ENCODE measurements at regions not wholly inside any gene's neighbourhood (a gene's known extent, or its start where the extent isn't known, plus 50 kb on each side); places are given as distances from the start of the nearest gene placed in this dataset.
A peak's percentile ranks its signal among the peaks of the same experiment; 100 is the strongest.

DNA sequence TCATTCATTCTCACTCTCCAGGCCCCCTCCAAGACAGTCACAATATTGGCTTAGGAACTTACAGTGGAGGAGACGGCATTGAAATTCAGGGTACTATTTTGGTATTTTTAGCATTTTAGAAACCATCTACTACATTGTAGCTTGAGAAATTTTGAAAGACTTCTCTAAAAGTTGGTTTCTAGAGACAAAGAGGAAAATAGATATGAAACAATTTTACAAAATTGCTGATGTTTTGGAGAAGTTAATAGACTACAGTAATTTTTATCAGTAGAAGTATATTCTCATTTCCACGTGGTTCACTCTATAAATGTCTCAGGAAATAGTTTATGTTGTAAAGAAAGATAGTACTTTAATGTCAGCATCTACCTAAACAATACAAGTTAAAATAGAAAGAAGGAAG, 63.2 kb upstream of the ZSWIM6 start:
- Histone ChIP-seq H3K27ac (ENCODE audit: low read length) (no peak overlapping the region), H3K4me1 (ENCODE audit: low read length) (peaks cover 19% of the 10 kb centered on the region), H2AFZ (ENCODE audit: low read depth, low read length) (no peak overlapping the region), H3K9me3 (ENCODE audit: insufficient read depth, low read length) (no peaks in the 10 kb centered on the region), H3K79me2 (ENCODE audit: low read length) (no peaks in the 10 kb centered on the region), H4K20me1 (ENCODE audit: insufficient read depth, low read length) (no peaks in the 10 kb centered on the region), H3K4me3 (ENCODE audit: low read length) (no peak overlapping the region), H3K27me3 (ENCODE audit: low read depth, low read length) (no peaks in the 10 kb centered on the region), H3K36me3 (replicated peaks; ENCODE audit: low read depth, low read length) (no peaks in the 10 kb centered on the region), H3K4me2 (ENCODE audit: low read length) (no peak overlapping the region), H3K9ac (ENCODE audit: low read length) (no peak overlapping the region)
- TF ChIP-seq, protein P1, sequence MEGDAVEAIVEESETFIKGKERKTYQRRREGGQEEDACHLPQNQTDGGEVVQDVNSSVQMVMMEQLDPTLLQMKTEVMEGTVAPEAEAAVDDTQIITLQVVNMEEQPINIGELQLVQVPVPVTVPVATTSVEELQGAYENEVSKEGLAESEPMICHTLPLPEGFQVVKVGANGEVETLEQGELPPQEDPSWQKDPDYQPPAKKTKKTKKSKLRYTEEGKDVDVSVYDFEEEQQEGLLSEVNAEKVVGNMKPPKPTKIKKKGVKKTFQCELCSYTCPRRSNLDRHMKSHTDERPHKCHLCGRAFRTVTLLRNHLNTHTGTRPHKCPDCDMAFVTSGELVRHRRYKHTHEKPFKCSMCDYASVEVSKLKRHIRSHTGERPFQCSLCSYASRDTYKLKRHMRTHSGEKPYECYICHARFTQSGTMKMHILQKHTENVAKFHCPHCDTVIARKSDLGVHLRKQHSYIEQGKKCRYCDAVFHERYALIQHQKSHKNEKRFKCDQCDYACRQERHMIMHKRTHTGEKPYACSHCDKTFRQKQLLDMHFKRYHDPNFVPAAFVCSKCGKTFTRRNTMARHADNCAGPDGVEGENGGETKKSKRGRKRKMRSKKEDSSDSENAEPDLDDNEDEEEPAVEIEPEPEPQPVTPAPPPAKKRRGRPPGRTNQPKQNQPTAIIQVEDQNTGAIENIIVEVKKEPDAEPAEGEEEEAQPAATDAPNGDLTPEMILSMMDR (IDR thresholded peaks at IDR 0.05; ENCODE audit: low read depth, low read length): no peak
- no peak for TF ChIP-seq EZH2phosphoT487 (IDR thresholded peaks at IDR 0.05; ENCODE audit: low read depth)

DNA sequence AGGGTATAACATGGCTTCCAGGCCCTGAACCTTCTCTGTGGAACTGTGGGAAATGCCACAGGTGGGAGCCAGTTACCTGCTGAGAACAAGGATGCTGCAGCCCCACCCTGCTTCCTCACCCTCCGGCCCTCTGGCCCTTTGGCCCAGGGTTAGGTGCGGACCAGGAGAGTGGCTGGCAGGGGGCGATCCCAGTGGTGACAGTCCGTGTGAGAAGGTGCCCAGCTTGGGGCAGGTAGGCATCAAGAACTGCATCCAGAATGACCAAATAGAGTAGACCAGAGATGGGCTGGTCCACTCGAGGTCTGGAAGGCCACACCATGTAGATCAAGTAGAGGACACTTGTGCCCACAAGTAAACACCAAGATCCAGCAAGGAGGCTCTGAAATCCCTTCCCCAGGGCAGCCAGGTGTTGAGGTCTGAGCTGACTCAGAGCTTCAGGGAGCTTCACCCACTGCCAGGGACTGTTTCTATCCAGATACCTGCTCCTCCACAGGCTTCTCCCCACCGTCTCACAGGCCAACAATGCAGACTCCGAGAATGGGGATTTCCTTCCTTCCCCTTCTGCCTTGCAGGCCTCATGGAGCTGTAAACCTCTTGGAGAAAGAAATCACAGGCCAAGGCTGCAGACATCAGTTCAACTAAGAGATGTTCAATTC, 61.4 kb upstream of the ZSWIM6 start:
- no peaks in the 10 kb centered on the region for H3K27me3 ChIP-seq (ENCODE audit: low read depth, low read length)

DNA sequence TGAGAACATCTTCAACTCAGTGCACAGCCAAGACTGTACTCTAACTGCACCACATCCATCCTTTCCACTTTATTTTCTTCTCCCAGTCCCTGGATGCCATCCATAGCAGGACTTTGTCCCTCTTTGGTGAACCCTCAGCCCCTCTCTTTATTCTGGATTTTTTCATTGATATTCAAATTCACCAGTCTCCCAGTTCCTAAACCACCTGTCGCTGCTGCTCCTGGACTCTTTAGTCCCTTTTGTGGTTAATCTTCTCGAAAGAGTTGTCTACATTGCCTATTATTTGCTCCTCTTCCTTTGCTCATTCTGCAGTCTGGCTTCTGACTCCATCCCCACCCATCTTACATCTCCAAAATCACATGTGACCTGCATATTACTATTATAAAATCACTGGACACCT, 59.4 kb upstream of the ZSWIM6 start:
- no peak for TF ChIP-seq EZH2phosphoT487 (IDR thresholded peaks at IDR 0.05; ENCODE audit: low read depth)
- TF ChIP-seq, protein P1 (IDR thresholded peaks at IDR 0.05; ENCODE audit: low read depth, low read length): no peak
- no peak overlapping the region for H3K27ac ChIP-seq (ENCODE audit: low read length)

More for the DNA sequence above, 61.4 kb upstream of the ZSWIM6 start:
- H3K4me1 ChIP-seq (ENCODE audit: low read length): peaks cover 23% of the 10 kb centered on the region
- H3K4me3 ChIP-seq (ENCODE audit: low read length): no peak overlapping the region
- H4K20me1 ChIP-seq (ENCODE audit: insufficient read depth, low read length): no peaks in the 10 kb centered on the region
- no peak overlapping the region for H3K4me2 ChIP-seq (ENCODE audit: low read length)
- TF ChIP-seq EZH2phosphoT487 (IDR thresholded peaks at IDR 0.05; ENCODE audit: low read depth): no peak
- TF ChIP-seq, protein P1 (IDR thresholded peaks at IDR 0.05; ENCODE audit: low read depth, low read length): no peak
- no peak overlapping the region for H2AFZ ChIP-seq (ENCODE audit: low read depth, low read length)
- no peak overlapping the region for H3K27ac ChIP-seq (ENCODE audit: low read length)
- no peak overlapping the region for H3K9ac ChIP-seq (ENCODE audit: low read length)
- H3K36me3 ChIP-seq (replicated peaks; ENCODE audit: low read depth, low read length): no peaks in the 10 kb centered on the region
- no peaks in the 10 kb centered on the region for H3K9me3 ChIP-seq (ENCODE audit: insufficient read depth, low read length)
- H3K79me2 ChIP-seq (ENCODE audit: low read length): no peaks in the 10 kb centered on the region

DNA sequence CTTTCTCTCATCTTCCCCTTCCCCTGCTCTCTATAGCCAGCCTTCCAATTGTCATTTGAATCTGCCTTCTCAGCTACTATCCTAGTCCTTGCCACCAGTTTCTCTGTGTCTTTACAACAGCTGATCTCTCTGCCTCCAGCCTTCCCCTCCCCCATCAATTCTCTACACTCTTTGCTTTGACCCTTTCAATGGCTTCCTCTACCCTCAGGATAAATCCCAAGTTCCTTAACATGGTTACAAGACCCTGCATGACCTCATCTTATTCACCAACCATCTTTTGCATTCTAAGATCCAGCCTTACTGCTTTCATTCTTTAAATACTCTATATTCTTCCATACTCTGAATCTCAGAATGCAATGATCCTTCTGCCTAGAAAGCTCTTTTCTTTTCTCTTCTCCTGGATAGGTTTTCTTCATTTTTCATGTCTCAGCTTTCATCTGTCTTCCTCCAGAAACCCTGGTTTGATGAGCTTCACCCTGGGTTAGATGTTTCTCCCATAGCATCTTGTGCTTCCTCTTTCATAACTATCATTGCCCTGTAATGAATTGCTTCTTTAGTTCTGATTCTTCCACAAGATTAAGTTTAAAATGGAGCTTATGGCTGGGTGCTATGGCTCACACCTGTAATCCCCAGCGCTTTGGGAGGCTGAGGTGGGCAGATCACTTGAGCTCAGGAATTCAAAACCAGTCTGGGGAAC, 58.6 kb upstream of the ZSWIM6 start:
- Histone ChIP-seq H3K9ac (ENCODE audit: low read length) (no peak overlapping the region), H4K20me1 (ENCODE audit: insufficient read depth, low read length) (no peaks in the 10 kb centered on the region), H3K4me1 (ENCODE audit: low read length) (peaks cover 39% of the 10 kb centered on the region), H3K36me3 (replicated peaks; ENCODE audit: low read depth, low read length) (no peaks in the 10 kb centered on the region), H3K4me3 (ENCODE audit: low read length) (no peak overlapping the region), H3K27ac (ENCODE audit: low read length) (no peak overlapping the region), H2AFZ (ENCODE audit: low read depth, low read length) (no peak overlapping the region), H3K27me3 (ENCODE audit: low read depth, low read length) (no peaks in the 10 kb centered on the region), H3K79me2 (ENCODE audit: low read length) (no peaks in the 10 kb centered on the region), H3K4me2 (ENCODE audit: low read length) (peak overlapping the region; percentile 20), H3K9me3 (ENCODE audit: insufficient read depth, low read length) (no peaks in the 10 kb centered on the region)
- TF ChIP-seq, protein P1 (IDR thresholded peaks at IDR 0.05; ENCODE audit: low read depth, low read length): no peak

More for the DNA sequence above, 59.4 kb upstream of the ZSWIM6 start:
- Histone ChIP-seq H3K36me3 (replicated peaks; ENCODE audit: low read depth, low read length) (no peaks in the 10 kb centered on the region), H3K4me2 (ENCODE audit: low read length) (no peak overlapping the region), H2AFZ (ENCODE audit: low read depth, low read length) (no peak overlapping the region), H3K79me2 (ENCODE audit: low read length) (no peaks in the 10 kb centered on the region), H3K4me3 (ENCODE audit: low read length) (no peak overlapping the region), H3K27me3 (ENCODE audit: low read depth, low read length) (no peaks in the 10 kb centered on the region), H3K9ac (ENCODE audit: low read length) (no peak overlapping the region), H3K4me1 (ENCODE audit: low read length) (peaks cover 37% of the 10 kb centered on the region), H3K9me3 (ENCODE audit: insufficient read depth, low read length) (no peaks in the 10 kb centered on the region), H4K20me1 (ENCODE audit: insufficient read depth, low read length) (no peaks in the 10 kb centered on the region)
